ENCODE measurements at regions not wholly inside any gene's neighbourhood (a gene's known extent, or its start where the extent isn't known, plus 50 kb on each side); places are given as distances from the start of the nearest gene placed in this dataset.

DNA sequence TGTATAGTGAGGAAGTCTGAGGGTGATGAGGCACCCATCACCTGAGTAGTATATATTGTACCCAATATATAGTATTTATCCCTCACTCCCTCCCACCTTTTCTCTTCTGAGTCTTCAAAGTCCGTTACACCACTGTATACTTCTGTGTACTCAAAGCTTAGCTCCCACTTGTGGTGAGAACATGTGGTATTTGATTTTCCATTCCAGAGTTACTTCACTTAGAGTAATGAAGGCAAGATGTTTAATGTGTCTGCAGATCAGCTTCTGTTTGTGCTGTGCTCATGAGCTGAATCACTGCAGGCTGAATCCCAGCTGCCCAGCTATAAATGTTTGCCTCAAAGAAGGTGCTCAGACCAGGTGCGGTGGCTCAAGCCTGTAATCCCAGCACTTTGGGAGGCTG, 139.3 kb upstream of the FOXA2 start:
- H3K4me2 ChIP-seq (ENCODE audit: control insufficient read depth, insufficient read depth) = no peak overlapping the region
- TF ChIP-seq MAX (IDR thresholded peaks at IDR 0.05; ENCODE audit: low read depth, low read length) (no peak), RUNX3 (IDR thresholded peaks at IDR 0.05; ENCODE audit: low read length) (no peak), GATAD2B (conservative IDR thresholded peaks at IDR 0.05; ENCODE audit: low read depth) (no peak), MXI1 (IDR thresholded peaks at IDR 0.05; ENCODE audit: low read depth, low read length) (no peak), WRNIP1 (IDR thresholded peaks at IDR 0.05; ENCODE audit: borderline replicate concordance, low read depth, low read length) (no peak), BCL11A (IDR thresholded peaks at IDR 0.05; ENCODE audit: low read depth, low read length) (no peak), GABPA (IDR thresholded peaks at IDR 0.05; ENCODE audit: low read depth) (no peak), SIN3A (IDR thresholded peaks at IDR 0.05; ENCODE audit: low read depth, low read length) (no peak), ZBTB11 (CRISPR knock-in tag; IDR thresholded peaks at IDR 0.05) (no peak), ZNF384 (IDR thresholded peaks at IDR 0.05; ENCODE audit: borderline replicate concordance, low read depth, low read length) (no peak), ZSCAN29 (IDR thresholded peaks at IDR 0.05) (no peak), STAT1 (conservative IDR thresholded peaks at IDR 0.05) (no peak), KDM1A (IDR thresholded peaks at IDR 0.05; ENCODE audit: borderline replicate concordance) (no peak)
- no TSS peak for BruUV-seq (replicated peaks)
- in situ Hi-C loops (cut with MboI) = no loop called here
- ATAC-seq (no peak), DNase-seq (ENCODE audit: low read depth, low spot score) (no peak), FAIRE-seq (no peak)
- RAD21 ChIA-PET (ENCODE audit: unreplicated experiment) = interaction anchor here (0.6 to 1.4 kb wide), 2 partner anchors 33 to 40 kb away, joined by 3 read pairs; no protein-coding TSS in a partner anchor
- SMC1A ChIA-PET (ENCODE audit: uncharacterized antibody, unreplicated experiment) = interaction anchor here (0.8 to 1.2 kb wide), 2 partner anchors 28 to 32 kb away, joined by 3 to 4 read pairs; no protein-coding TSS in a partner anchor
- POLR2A ChIA-PET = no interaction called here
- H3K9me3 ChIP-seq (replicated peaks; ENCODE audit: control insufficient read depth, insufficient read depth, low read length) = no peaks in the 10 kb centered on the region
- no peaks in the 10 kb centered on the region for H3K4me1 ChIP-seq (ENCODE audit: control insufficient read depth, insufficient read depth, low read length)
- no peak overlapping the region for H3K4me3 ChIP-seq
- no peaks in the 10 kb centered on the region for H3K36me3 ChIP-seq (ENCODE audit: control insufficient read depth in 2 of 2, insufficient read depth in 2 of 2, low read length in 1 of 2)
- H3K27me3 ChIP-seq (replicated peaks in 1 of 2; ENCODE audit: control insufficient read depth in 2 of 2, insufficient read depth in 2 of 2, low read length in 1 of 2) = no peaks in the 10 kb centered on the region; a peak in 2 of 4 replicates
- no peak overlapping the region for H3K9ac ChIP-seq (ENCODE audit: control insufficient read depth, insufficient read depth, low read length)
- 50% methylated on average over 2 of the region's 2 CpGs for WGBS (ENCODE audit: insufficient coverage, insufficient replicate concordance, low lambda C conversion rate, missing lambda C conversion rate)
- intact Hi-C loops (cut with micrococcal nuclease; ENCODE audit: unreplicated experiment) = no loop called here
- H3K27ac ChIP-seq (ENCODE audit: control insufficient read depth, insufficient read depth) = no peak overlapping the region
- H4K20me1 ChIP-seq (ENCODE audit: control insufficient read depth, insufficient read depth) = no peaks in the 10 kb centered on the region
- CTCF ChIA-PET = interaction anchor here (1.1 kb wide), 1 partner anchor 128 kb away, joined by 3 read pairs; no protein-coding TSS in a partner anchor
- H2AFZ ChIP-seq (ENCODE audit: control insufficient read depth, low read depth, low read length) = no peak overlapping the region
- H3K79me2 ChIP-seq (ENCODE audit: control insufficient read depth, insufficient read depth, low read length) = no peaks in the 10 kb centered on the region

Data from GM12878 (cell line).